Gastroesophageal sphincter (tissue), 3 donors: ENCODE measurements at regions not wholly inside any gene's neighbourhood (a gene's known extent, or its start where the extent isn't known, plus 50 kb on each side); places are given as distances from the start of the nearest gene placed in this dataset.

ENCODE experiments used
- CTCF ChIP-seq, 4 experiments: fragments of 200-600 bp in 2 of 4; fragments of 450-650 bp in 2 of 4; sonication (generic) in 1 of 4; IDR thresholded peaks; one replicate each; pipeline ENCODE4 v1.5.1; 2017 to 2019; ENCODE audit warnings: antibody characterized with exemption in 4 of 4, mild to moderate bottlenecking in 2 of 4, moderate library complexity in 2 of 4
- EP300 ChIP-seq: sonication (generic); formaldehyde crosslinking; IDR thresholded peaks from one replicate; pipeline ENCODE4 v1.6.1; 2017; ENCODE audit warnings: antibody characterized with exemption, mild to moderate bottlenecking
- POLR2A ChIP-seq, 2 donors: fragments of 450-650 bp; IDR thresholded peaks; one replicate each; pipeline ENCODE4 v1.6.1; 2017; ENCODE audit warnings: antibody characterized with exemption in 2 of 2, mild to moderate bottlenecking in 2 of 2, moderate library complexity in 1 of 2

DNA sequence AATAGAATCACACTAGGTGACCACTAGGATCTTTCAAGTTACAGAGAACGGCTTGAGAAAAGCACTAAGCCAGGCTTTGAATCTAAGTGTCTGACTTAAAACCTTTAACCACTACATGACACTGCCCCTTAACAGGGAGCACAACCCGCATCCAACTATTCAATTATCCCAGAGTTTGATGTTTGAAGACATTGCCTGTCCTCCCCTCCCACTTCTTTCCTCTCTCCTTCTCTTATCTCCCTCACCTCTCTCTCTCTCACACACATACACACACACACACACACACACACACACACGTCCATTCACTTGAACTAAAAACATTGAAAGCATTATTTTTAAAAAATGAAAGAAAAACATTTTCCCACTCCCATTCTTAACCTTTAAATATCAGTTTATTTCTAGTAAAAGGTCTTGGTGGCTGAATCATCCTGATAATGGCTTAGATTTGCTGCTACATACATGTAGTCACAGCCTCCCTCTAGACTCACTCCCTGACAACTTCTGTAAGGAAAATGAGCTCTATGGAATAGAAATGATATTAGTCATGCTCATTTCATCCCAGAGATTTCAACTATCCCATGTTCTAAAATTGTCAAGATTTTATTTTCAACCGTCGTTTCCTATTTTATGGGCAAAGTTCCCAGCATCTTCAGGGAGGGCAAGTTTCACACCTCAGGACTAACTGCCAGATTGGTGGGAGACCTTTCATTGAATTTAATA, 53.5 kb upstream of the RAP1B start:
- no peak for TF ChIP-seq POLR2A (IDR thresholded peaks at IDR 0.05)
- no peak for TF ChIP-seq EP300
- no peak for TF ChIP-seq CTCF (IDR thresholded peaks at IDR 0.05)
